ENCODE measurements at regions not wholly inside any gene's neighbourhood (a gene's known extent, or its start where the extent isn't known, plus 50 kb on each side); places are given as distances from the start of the nearest gene placed in this dataset.

GRCh38 chr7:93678185-93678584, 103.7 kb upstream of the CALCR start:
- no peak for TF ChIP-seq CTCF (IDR thresholded peaks at IDR 0.05)
- no peak for TF ChIP-seq POLR2A (IDR thresholded peaks at IDR 0.05)

Data from thyroid gland (tissue), 4 donors.